GM21367 (cell line): ENCODE measurements at regions not wholly inside any gene's neighbourhood (a gene's known extent, or its start where the extent isn't known, plus 50 kb on each side); places are given as distances from the start of the nearest gene placed in this dataset.
"Not testable (repeated sequence)": the region's sequence is repeated elsewhere in the genome, so short reads cannot be mapped to it uniquely, and the experiment has no call there.

ENCODE experiments used
- ATAC-seq: cut with Tn5 transposase; IDR thresholded peaks from one replicate; pipeline ENCODE4 v1.9.1; 2021; ENCODE audit not compliant: unreplicated experiment

DNA sequence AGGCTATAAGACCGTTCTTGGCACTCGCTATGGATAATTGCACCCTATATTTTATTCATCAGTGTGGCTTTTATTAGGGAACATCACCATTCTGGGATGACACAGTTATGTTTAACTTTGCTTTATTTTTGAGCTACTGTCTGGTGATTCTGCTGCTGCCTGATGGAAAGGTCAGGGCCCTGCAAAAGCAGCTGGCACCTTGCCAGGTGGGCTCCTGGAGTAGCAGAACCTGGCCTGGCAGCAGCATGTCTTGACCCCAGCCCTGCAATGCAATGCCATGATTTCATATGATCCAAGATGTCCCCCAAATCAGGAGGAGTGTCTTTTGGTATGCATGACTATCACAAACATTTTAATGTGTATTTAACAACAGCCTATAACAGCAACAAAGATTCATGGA lies 228.4 kb upstream of the RSPO3 start:
- ATAC-seq, result no peak

DNA sequence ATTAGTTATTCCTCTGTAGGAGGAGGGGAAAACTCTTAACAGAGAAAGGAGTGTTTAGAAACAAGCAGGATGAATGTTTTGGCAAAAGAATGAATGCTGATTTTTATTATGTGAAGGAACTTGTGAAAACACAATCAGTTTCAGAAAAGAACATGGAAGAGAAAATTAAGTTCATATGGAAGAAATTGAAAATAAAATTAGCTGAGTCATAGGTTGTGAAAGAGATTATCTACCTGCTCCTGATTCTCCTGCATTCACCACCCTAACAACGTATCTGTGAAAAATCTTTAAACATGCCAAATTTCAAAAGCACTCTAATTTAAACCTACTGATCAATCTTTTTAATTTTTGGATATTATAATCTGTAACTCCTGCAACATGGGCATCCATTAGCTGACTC lies 227.3 kb upstream of the RSPO3 start:
- no peak for ATAC-seq

DNA sequence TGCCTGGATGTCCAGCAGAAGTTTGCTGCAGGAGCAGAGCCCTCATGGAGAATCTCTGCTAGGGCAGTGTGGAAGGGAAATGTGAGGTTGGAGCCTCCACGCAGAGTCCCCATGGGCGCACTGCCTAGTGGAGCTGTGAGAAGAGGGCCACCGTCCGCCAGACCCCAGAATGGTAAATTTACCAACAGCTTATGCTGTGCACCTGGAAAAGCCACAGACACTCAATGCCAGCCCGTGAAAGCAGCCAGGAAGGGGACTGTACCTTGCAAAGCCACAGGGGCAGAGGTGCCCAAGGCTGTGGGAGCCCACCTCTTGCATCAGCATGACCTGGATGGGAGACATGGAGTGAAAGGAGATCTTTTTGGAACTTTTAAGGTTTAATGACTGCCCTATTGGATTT lies 225.6 kb upstream of the RSPO3 start:
- not testable (repeated sequence) for ATAC-seq

DNA sequence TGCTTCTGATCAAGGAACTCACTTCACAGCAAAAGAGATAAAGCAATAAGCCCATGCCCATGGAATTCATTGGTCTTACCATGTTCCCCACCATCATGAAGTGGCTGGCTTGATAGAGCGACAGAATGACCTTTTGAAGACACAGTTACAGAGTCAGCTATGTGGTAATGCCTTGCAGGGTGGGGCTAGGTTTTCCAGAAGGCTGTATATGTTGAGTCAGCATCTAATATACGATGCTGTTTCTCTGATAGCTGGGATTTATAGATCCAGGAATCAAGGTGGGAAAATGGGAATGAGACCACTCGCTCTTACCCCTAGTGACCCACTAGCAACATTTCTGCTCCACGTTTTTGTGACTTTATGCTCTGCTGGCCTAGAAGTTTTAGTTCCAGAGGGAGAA lies 220.7 kb upstream of the RSPO3 start:
- no peak for ATAC-seq

DNA sequence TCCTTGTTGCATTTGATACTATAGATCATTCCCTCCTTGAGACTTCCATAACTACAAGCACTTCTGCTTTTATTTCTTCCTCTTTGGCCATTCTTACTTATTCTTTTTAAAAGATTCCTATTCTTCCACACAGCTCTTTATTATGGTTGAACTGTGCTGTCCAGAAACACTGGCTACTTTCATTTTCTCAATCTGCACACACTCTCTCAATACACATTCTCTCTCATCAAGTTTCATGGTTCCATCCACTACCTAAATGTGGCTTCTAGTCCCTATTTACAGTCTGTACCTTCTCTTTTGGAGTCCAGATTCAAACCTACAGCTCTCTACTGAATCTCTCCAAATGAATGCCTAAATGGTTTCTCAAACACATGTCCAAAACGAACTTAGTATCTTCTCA lies 214.3 kb upstream of the RSPO3 start:
- ATAC-seq, result no peak

DNA sequence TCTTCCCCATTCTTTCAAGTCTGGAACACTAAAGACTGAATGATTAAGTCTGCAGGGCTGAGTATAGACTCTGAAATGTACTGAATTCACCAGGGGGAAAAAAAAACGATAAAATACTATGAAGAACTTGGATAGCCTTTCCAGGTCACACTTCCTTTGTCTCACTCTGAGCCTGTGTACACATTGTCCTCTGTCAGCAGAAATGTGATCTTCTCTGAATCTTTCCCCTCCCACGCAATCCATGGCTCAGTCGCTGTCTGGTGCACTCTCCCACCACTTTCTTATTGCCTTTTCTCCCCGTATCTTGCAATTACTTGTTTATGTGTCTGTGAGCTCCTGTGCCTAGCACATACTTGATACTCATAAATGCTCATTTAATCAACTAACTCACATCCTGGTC lies 212.6 kb upstream of the RSPO3 start:
- ATAC-seq, result no peak

DNA sequence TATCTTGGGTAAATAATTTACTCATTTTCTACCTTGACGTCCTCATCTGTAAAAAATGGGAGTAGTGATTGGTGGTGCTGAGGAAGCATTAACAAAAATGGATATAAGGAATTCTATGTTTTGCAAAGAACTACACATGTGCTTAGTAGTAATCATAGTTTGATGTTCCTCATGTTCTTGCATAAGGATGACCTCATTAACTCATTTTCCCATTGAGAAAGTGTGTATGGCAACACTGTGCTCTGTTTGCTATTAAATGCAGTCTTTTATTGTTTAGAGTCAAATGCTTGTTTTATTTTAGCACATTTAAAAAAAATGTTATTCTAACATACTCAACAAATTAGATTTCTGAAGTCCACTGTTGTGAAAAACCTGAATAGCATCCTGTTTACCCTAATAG lies 211.2 kb upstream of the RSPO3 start:
- no peak for ATAC-seq

DNA sequence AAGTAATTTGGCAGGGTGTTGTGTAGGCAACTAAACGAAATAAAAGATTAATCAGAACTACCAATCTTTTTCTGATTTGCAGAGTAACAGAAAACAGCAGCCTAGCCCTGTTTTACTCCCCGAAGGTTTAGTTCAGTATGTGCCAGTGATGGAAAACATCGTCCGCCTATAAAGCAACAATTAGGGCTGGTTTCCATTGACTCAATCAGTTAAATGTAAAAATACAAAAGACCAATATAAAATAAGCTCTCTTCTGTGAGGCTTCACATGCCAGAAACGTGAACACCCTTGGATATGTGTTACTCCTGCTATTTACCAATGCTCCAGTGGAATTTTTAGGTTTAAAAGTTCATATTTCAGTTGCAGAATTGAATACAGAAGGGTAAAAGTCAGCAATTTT lies 210.5 kb upstream of the RSPO3 start:
- no peak for ATAC-seq

DNA sequence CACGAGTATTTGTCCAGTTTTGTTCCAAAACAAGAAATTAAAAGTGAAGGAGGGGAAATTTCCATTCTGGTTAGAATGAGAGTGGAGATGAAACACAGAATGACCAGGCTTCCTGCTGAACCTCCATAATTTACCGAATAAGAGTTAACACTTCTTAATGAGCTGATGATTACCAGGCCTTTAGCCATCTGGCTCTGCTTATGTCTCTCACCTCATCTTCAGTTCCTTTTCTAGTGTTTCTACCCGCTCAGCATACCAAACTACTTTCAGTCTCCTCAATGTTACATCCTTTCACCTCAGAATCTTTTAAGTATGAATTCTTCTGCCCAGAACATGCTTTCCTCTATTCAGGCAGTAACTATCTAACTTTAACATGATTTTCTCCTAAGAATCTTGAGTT lies 209.0 kb upstream of the RSPO3 start:
- no peak for ATAC-seq

DNA sequence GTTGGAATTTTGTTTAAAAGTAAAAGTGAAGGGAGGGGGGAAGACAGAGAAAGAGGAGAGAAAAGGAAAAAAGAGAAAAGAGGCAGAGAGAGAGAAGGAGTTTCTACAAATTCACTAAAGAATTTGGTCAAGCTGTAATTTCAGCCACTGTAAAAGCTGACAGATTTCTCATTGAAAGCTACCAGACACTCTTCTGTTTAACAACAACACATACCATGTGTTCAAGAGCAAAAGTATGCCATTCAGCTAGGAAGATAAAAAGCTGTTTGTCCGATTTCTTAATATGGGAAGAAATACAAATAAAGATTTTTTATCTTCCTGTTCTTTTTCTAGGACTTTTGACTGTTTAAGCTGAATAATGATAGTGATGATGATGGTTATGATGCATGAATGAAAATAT lies 204.8 kb upstream of the RSPO3 start:
- ATAC-seq, result no peak

DNA sequence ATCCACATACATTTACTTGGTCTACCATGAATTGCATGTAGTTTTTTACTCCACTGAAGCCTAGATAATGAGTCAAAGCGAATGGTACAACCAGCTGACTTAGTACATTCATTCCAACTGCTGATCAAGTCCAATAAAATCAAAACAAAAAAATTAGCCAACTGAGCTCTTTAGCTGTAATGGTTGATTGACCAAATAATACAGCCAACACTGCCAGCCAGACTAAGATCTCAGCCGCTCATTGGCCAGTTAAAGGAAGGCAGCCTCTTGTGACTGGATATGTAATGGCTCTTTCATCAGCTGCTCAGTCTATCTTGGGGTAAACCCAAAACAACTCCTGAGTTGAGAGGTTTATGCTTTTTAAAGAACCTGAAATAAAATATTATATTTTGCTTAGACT lies 204.3 kb upstream of the RSPO3 start:
- ATAC-seq, result no peak

DNA sequence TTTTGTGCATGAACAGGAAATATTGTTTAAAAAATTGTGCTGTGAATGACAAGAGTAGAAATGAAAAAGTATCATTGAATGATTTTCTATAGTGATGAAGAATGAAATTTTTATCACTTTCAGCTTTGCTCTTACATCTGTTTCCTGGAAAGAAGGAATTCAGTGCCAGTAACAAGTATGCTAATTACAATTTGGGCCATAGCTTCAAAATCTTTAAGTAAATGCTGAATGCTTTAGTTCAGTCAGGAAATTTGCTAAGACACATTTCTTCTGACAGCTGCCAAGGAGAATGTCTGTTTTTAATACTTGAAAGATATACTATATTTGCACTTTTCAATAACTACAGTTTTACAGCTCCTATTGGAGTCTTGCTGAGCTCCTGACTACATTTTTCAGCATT lies 203.7 kb upstream of the RSPO3 start:
- no peak for ATAC-seq

DNA sequence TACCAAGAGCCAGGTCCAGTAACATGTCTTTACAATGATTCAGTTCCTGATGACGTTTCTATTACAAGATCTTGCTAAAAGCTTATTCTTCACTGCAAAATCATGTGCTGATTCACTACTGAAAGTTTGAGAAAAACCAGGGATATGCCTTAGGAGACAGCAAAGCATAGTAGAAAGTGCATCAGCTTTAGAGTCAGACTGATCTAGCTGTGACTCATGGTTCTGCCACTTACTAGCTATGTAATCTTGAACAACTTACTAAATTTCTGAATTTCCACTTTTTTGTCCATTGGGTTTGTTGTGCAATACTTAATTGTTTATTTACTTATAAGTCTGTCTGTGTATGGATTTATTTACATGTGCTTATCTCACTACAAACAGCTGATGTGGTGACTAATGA lies 198.5 kb upstream of the RSPO3 start:
- ATAC-seq, result no peak

DNA sequence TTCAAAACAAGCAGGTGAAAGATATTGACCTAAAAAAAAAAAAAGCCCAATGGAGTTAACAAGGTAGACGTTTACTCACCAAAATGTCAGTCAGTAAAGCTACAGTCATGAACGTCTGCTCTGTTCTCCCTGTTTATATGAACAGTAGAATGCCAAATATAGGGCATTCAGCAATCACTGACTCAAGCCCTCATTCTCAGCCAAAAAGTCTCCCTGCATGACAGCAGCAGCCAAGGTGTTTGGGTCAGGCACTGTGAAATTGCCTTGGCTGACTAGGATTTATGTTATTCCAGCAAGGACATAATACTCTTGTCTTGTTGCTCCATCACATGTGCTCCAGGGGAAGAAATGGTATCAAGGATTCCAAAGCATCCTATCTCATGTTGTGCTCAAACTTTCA lies 194.7 kb upstream of the RSPO3 start:
- no peak for ATAC-seq

DNA sequence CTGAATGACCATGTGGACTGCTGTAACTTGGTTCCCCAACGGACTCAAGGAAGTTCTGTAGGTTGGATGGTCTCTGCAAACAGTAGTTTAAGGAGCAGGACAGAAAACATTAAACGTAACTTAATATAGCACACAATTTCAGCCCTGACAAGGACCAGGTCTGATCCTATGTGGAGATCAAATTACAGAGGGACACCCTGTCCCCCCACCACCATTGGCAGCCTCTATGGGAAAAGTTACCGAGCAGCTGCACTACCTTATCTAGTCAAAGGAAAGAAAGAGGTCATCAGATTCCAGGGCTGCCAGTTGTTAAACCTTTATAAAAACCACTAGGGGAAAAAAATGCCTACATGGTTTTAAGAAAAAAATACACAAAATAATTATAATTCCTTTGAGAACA lies 191.5 kb upstream of the RSPO3 start:
- no peak for ATAC-seq

DNA sequence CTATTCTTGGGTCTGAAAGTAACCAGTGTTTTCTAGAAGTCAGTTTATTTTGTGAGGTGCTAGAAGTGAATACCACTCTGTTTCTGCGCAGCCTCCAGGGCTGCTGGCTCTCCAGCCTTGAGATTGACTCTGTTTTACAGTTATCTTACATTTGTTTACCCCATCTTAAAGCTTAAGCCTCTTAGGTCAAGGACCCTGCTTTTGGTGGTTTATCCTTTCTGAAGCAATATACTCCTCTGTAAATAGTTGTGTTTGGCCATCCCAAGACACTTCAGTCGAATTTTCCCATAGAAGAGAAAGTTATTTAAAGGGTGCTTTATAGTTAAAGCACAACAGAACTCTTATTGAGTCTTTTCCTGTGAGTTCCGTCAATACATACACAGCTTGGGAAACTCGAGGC lies 190.6 kb upstream of the RSPO3 start:
- no peak for ATAC-seq

DNA sequence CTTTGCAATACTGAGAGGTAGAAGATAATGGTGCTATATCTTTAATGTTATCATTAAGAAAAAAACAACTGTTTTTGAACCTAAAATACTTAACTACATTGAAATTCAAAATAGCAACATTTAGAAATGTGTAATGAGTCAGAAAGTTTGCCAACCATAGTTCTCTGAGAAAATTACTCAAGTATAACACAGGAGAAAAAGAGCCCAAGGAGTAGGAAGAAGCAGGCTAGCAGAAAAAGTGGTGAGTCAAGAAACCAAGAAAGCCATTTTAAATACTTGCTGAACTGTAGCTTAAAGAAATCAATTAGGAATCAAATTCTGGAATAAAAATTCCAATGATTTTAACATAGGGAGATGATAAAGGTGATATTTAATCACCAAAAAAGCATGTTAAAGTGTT lies 181.0 kb upstream of the RSPO3 start:
- no peak for ATAC-seq

DNA sequence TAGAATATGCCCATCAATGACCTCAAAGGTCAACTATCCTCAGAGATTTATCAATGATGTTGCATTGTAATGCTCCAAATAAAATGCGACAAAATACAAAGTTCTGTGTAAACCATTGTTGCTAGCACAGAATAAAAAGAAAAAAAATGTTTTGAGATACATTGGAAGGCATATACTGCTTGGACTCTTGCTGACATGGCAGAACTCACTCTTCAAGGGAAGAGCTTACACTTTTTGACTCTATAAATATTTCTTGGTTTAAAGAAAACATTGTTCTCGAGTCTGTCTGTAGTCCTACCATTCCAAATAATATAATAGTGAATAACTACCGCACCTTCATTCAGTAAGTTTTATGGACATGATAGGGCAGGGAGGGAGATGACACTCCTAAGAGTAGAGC lies 178.7 kb upstream of the RSPO3 start:
- ATAC-seq, result no peak

DNA sequence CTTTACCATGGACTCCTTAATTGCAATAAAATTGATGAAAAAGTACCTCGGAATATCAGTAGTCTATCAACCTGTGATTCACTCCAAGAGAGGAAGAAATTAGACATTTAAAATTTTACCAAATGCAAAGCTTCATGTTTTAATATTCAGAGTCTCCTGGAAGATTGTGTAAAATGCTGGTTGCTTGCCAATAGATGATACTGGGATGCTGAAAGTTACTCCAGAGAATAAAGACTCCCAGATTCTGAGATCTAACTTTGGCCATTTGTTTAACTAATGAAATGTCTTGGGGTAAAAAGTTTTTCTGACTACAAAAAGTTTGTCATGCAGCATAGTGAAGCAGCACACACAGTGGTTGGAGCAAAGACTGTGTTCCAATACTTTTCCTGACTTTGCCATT lies 176.7 kb upstream of the RSPO3 start:
- no peak for ATAC-seq

DNA sequence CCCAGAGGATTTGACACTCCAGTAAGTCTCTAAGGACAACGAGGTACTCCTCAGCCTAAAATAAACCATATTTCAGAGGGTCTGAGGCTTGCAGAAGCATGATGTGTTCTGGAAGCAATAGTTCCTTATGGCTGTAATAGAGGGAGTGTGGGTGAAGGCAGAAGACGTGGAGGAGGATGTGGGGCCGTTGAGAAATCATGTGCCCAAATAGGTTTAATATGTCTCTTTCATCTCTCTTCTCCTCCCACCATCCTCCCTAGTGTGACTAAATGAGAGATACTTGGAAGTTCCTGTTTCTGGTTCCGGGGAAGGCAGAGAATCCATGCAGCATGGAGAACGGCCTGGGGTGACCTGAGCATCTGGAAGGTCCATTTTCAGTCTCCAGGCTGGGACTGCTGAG lies 174.0 kb upstream of the RSPO3 start:
- no peak for ATAC-seq

DNA sequence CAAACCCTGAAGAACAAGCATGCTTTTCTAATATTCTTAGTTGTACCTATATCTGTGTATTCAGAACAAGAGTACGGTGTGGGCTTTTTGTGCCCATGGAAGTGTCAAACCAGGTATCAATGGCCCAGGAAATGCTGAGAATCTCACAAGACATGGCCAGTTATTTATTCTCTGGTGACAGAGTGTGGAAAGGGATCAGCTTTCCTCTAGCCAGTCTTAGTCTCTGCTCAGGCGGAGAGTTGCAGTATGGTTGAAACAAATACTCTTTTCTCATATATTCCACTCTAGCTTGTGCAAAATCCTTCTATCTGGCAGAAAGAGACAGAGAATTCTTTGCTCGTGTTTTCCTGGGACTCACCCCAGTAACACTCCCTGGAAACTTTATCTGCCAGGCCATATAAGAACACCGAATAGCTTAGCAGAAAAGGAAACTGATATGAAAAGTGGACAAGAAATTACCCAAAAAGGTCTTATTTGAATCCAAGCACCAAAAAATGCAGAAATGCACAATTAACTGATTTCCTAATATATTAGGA lies 173.3 kb upstream of the RSPO3 start:
- ATAC-seq, result no peak

DNA sequence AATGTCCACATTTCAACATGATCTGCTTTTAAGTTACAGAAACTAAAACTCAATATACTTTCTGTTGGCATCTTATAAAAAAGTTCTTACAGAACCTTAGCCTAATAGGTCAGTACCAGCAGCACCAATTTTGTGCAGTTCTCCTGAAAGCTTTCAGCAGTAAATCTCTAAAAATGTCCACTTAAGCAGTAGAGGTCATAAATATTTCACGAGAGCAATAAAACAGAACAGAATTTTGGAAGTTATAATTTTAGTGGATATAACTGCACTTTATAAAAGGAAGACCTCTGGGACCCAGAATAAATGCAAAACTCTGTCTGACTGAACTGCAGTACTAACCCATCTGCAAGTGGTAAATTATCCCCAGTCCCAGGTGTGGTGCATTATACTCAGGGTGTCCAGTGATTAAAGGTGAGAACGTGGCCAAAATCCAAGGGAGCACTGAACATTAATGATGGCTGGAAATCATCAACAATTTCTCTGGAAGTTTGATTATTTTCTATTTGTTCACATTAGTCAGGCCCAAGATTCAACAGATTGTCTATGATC lies 172.6 kb upstream of the RSPO3 start:
- ATAC-seq, result no peak

DNA sequence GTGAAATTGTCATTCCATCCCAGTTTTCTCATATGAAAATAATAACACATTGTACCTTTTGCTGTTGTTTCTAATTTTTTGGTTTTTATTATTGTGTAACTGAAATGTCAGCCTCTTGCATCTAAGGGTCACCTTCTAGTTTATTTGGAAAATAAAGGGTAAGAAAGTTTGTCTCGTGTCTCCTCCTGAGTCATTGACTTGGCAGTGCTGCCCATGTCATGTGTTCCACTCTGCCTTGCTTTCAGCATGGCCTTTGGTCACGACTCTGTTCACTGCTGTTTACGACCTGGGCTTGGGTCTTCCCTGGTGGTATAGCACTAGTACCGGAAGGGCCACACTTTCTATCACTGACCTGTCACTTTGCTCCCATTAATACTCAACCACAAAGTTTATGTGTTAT lies 171.4 kb upstream of the RSPO3 start:
- no peak for ATAC-seq

DNA sequence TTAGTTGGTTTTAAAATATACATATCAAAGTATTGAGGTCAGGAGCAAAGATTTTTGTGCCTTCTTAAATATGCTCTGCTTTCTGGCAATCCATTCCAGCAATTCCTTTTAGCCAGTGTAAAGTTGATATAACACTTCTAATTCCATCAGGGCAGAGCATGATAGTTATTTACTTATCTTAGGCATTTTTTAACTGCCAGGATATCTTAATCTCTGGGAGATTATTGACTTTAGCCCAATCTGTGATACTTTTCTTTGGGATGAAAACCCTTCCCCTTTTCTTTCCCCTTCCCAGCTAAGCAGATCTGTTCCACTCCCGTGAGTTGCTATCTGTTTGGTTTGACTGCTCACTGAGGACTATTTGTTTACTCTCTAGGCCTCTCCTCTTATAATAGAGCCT lies 168.7 kb upstream of the RSPO3 start:
- ATAC-seq, result no peak
